ENCODE measurements at regions not wholly inside any gene's neighbourhood (a gene's known extent, or its start where the extent isn't known, plus 50 kb on each side); places are given as distances from the start of the nearest gene placed in this dataset.

DNA sequence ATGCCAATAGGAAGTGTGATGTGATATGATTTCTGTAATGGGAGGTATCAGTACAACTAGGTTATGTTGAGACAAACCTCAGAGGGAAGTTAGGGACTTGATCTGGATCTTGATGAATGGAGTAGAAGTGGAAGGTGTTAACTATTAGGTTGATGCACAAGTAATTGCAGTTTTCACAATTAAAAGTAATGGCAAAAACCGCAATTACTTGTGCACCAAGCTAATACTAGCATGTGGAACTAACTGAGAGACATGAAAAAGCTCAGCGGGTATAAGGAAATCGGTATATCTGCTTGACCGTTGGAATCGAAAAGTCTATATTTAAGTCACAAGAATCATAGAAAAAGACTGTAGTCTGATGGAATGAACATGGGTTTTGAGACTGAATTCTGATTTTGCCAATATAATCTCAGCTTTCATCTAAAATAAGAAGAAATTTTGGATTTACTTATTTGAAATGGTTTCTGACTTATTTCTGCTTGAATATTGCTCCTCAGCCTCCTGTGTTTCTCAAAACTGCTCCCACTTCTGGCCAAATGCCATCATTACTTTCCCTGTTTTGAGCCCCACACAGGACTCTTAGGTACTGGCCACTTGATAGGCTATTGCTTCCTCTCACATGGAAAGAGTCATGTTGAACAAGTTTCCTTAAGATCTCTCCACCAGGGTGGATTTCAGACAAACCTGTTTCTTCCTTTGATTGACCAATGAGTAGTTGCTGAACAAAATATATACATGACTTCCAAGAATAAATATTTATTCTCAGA is 271.5 kb upstream of the COL8A1 start:
- DNase-seq (ENCODE audit: low spot score): no peak

DNA sequence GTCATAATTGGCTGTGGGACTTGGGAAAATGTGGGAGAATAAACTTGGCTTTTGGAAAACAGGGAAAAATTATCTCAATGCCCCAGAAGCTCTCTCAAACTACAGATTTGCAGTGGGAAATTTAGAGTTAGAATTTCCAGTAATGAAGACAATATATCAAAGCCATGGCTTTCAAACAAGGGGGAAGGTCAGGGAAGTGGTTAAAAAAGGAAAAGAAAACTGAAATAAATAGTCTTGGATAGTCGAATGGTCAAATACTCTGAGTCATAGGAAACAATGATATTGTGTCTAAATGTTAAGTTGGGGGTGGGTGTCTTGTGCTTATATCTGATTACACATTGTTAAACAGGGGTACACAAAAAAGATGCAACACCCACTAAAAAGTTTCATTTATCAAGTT is 272.4 kb upstream of the COL8A1 start:
- DNase-seq (ENCODE audit: low spot score): no peak

DNA sequence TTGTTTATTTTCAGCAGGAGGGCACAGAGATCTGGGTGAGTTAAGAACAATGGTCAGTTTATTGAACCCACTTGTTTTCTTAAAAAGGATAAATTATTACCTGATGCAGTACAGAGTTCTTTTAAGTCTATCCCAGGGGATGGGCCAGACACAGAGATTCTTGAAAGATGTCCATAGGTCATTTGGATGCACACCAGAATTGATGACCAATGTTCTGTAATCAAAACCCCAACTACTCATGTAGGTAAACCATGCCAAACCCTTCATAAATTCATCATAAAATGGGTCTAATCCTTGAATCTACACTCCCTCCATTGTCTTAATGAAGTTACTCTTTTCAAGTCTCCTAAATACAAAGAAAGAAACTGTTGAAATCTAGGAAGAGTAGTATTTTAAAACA is 273.0 kb upstream of the COL8A1 start:
- DNase-seq (ENCODE audit: low spot score): no peak

DNA sequence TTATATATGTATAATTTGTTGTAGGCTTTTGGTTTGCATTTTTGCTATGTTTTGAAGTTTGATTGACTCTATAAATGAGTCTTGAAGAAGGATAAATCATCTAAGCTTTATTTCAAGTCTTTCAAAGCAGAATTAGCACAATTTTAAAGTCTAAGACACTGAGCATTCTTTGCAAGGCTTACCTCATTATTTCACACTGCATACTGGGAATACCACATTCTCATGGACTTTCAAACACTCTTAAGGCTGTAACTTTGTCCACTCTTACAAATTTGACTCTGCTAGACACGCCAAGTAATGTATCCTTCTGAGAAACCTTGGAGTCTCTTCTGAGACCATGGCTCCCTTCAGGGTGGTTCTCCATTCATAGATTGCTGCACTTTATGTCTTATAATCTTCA is 281.3 kb upstream of the COL8A1 start:
- no peak for DNase-seq (ENCODE audit: low spot score)

DNA sequence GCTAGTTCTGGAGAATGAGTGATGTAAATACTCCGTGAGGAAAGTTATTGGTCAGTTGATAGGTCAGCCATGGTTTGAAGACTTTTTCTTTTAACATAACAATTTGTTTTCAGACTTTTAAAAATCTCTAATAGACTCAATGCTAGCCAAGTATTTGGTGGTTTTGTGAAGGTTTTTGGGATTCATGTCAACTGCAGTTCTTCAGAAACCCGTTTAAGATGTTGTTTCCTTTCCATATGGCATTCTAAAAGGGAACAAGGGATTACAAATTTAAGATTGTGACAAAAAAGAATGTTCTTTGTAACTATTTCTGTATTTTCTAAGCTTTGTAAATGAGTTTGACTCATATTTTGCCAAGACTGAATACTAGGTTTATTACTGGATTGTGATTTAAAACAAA is 281.7 kb upstream of the COL8A1 start:
- no peak for DNase-seq (ENCODE audit: low spot score)

DNA sequence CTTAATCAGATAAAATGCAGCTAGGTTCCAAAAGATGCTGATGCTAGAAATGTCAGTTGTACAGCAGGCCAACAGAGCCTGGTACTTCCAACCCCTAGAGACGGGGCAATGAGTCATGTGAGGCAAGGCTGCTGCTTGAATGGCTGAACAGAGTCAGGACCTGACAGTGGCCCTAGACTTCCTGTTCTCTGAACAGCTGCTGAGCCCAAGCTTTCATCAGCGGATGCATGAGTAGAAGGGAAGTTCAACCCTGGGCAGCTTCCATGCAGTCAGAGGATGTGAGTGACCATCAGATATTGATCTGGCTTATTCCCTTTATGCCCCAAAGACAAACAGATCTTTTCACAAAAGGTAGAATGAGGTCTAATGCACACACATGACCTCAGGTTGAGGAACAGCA is 282.9 kb upstream of the COL8A1 start:
- no peak for DNase-seq (ENCODE audit: low spot score)

DNA sequence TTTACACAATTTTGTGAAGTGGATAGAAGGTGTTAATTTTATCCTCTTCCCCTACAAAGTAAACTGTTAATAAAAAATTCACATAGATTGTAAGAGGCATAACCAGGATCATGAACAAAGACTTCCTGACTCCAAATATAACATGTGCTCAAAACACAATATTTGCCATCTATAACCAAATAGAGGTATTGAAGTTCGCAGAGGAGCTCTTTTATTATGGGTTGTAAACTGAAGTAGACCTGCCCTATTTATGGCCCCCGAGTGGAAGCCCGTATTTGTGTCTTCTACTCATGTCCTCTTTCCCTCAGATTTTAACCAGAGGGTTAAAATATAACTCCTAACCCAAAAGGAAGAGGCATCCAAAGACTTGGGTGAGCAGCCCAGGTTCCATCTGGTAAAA is 285.6 kb upstream of the COL8A1 start:
- no peak for DNase-seq (ENCODE audit: low spot score)

DNA sequence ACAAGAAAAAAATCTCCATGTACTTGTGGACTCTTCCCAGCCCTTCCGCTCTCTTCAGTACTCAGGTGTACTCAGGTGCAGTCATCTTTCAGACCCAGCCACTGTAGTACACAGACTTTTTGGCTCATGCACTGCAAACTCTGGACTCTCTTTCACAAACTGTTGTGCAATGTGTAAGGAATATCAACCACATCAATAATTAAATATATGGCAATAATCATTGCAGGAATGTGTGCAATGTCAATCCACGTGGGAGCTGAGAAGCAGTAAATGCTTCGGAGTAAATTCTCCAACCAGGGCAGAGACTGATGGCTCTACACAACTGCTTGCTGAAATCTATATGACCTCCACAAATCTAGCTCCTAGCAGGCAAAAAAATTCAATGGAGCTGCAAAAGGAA is 287.3 kb upstream of the COL8A1 start:
- no peak for DNase-seq (ENCODE audit: low spot score)

DNA sequence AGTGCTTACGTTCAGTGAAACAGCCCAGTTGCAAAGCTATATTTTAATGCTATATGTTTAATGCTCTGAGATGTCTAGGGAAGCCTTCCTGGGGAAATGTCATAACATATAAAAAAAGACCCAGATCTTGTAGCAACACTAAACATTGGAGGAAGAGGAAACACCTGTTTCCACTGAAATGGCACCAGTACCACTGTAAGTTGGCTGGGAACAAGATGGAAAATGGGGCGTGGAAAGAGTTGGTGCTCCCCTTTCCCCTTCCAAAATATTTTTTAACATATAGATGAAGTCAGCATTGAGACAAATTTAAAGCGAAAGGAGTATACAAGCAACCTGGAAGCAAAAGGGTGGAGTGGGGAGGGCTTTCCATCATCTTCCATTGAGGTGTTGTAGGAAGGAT is 289.9 kb upstream of the COL8A1 start:
- no peak for DNase-seq (ENCODE audit: low spot score)

DNA sequence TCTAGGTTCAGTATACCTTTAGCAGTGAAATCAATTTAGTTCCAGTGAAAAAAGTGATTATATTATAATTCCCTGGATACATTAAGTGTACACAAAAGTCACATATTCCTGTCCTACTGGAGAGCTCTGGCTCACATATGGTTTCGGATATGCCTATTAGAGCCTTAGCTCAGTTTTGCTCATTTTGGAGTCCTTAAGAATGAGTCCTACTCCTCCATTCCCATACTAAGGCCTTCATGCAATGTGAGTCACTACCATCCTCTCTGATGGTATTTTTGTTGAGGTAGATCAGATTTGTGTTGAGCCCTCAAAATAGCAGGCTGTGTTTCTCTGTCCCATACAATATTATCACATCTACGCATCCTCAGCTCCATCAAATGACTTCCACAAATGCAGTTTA is 294.2 kb upstream of the COL8A1 start:
- no peak for DNase-seq (ENCODE audit: low spot score)

DNA sequence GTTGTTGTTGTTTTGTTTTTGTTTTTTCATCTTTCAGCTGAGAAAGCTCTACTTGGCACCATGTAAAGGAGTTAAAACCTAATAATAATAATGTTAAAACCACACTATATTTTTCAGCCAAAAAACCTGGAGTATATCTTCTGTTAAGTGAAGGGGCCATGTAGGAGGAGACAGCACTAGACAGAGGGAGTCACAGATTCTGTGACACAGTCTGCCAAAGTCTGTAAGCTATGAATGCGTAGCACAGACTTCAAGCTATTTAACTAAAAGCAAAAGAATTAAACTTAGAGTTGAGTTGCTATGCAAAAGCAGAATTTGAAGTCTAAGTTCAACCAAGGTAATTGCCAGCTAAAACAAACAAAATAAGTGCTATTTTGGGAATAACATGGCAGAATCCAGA is 296.0 kb upstream of the COL8A1 start:
- DNase-seq (ENCODE audit: low spot score): no peak

DNA sequence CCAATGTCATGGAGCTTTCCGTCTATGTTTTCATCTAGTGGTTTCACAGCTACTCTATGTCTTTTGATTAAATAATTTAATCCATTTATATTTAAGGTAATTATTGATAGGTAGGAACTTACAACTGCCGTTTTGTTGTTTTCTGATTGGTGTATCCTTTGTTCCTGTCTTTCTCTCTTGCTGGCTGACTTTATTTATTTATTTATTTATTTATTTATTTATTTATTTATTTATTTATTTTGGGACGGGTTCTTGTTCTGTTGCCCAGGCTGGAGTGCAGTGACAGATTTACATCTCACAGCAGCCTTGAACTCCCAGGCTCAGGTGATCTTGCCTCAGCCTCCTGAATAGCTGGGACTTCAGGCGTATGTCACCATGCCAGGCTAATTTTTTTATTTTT is 299.2 kb upstream of the COL8A1 start:
- no peak for DNase-seq (ENCODE audit: low spot score)

DNA sequence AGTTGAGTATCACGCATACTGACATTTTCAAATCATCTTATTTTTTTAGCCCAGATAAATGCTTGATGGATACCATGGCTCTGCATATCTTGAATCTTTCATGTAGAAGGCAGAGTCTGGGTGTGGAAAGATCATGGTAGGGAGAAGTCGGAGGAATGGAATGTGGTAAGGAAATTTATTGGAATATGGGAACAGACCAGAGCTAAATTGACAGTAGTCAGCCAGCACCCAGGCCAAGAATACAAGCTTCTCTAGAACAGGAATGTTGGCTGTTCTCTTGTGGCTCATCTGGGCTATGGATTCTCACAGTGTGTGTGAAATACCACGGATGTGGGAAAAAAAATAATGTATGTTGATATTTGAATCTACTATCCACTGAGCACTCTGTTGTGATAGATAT is 305.7 kb upstream of the COL8A1 start:
- no peak for DNase-seq (ENCODE audit: low spot score)

DNA sequence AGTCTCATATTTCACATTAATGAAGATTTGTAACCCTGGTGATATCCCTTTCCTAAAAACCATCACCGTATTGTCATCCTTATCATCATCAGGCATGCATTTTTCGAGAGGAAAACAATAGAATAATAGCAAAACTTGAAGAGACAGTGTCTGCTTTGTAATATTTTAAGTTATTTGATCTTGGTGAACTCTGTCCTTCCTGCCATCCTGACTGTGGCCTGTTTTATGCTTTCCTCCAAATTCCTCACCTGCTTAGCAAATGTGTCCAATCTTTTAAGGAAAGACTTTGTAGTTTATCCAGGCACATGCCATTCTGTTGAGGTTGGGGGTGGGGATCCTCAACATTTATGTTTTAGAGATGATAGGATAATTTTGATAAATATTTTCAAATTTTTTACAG is 306.1 kb upstream of the COL8A1 start:
- no peak for DNase-seq (ENCODE audit: low spot score)

DNA sequence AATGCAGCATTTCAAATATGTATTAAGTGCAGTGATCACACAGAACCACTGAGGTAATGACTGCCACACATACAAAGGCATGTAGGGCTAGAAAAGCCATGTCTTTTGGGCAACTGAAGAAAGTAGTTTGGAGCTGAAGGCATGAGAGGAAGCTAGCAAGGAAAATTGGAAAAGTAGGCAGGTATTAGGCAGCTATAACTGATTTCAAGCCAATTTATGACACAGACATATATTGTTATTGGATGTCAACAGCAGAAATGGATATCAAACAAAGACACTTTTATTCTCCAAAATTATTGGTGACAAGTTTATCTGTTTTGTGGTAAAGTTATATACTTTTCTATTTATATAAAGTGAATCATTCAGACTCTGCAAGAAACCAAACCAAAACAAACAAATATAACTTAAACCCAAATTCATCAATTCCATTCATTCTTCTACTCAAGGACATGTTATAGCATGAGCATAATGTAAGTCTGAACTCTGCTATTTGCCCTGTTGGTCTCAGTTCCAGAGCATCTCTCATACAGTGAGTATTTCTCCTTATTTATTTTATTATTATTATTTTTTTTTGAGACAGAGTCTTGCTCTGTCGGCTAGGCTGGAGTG is 307.4 kb upstream of the COL8A1 start:
- DNase-seq (ENCODE audit: low spot score): no peak

DNA sequence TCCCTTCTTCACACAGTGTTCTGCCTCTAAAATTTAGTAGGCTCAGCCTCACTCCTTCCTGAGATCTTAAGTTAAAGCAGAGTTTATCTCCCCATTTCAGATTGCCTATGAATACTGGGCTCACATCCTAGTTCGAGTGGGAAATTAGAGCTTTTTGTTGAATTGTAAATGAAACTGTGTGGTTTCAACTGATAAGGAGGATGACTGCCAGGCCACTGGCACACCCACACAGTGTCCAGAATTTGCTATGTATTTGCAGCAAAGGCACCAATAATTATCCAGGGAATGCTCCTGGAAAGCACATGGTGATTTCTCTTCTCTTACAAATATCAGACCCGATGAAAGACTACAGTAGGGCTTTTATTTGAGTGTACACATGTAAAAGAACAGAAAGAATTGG is 308.1 kb upstream of the COL8A1 start:
- no peak for DNase-seq (ENCODE audit: low spot score)

DNA sequence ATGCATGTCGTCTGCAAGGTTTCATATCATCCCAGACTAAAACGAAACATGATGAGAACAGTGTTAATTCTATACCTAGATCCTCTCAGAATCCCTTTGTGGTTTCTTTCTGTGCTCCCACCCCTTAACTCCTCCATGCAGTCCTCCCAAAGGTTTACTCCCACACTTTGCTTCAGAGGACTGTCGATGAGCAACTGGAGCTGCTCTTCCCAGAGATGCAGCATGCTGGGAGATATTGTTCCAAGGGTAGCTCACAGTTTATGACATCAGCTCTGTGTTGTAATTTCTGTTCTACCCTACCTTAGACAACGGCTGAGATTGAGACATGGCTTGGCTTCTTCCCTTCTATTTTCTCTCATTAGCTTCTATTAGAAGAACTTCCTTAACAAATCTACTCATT is 313.0 kb upstream of the COL8A1 start:
- DNase-seq (ENCODE audit: low spot score): no peak

DNA sequence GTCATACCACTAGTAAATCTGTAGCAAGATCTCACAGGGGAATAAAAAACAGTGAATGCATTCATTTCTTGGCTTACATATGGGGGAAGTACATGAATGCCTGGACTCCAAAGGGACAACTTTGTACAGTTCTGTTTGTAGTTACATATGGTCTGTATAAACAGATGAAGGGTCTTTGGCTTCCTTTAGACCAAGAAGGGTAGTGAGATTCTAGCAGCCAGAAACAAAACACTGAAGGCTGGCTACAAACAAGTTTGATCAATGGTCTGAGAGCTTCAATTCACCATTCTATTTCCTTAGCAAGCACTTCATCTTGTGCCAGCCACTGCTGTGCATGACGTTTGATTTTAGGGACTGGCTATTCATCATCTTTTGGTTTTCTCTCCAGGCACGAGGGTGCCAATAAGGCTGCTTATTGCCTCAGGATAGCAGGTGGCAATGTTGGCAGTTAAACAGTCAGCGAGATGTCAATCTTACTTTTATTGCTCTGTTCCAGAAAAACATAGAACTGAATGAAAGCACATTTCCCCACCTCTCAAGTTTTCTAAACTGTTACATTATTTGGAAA is 313.7 kb upstream of the COL8A1 start:
- DNase-seq (ENCODE audit: low spot score): no peak

DNA sequence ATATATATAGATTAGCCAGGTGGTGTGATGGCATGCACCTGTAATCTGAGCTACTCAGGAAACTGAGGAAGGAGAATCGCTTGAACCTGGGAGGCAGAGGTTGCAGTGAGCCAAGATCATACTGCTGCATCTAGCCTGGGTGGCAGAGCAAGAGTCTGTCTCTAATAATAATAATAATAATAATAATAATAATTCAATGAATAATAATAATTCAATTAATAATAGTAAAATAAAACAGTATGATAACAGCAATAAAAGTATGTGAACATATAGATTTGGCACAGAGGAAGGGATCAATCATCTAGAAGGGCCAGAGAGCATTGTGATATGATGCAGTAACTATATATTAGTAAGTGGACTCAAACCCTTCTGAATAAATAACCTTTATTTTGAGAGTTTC is 314.5 kb upstream of the COL8A1 start:
- DNase-seq (ENCODE audit: low spot score): no peak

DNA sequence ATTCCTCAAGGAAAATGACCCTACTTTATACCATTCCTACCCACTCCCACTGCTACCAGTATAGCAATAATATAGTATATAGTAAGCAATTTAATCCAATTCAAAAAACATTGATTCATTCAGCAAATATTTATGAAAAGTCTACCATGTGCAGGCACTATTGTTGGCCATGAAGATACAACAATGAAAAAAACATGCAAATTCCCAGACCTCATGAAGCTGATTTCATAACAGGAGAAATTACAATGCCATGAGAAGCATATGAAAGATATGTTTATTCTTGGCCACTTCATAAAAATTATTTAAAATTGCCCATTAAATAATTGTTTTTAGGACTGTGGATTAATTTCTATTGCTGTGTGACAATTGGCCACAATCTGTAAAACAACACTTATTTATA is 315.8 kb upstream of the COL8A1 start:
- no peak for DNase-seq (ENCODE audit: low spot score)

DNA sequence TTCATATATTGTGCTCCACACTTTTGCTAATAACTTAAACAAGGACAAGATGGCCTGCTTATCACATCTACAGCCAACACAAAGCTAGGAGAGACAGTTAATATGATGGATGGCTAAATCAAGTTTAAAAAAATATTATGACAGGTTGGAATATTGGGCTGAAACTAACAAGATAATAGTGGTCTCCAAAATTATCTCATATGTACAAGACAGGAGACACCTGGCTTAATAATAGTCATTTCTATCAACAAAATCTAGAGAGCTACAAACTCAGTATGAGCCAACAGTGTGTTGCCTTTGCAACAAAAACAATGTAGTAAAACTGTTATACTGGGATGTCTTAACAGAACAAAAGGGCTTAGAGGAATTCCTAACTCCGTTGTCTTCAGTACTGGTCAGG is 317.1 kb upstream of the COL8A1 start:
- DNase-seq (ENCODE audit: low spot score): no peak

DNA sequence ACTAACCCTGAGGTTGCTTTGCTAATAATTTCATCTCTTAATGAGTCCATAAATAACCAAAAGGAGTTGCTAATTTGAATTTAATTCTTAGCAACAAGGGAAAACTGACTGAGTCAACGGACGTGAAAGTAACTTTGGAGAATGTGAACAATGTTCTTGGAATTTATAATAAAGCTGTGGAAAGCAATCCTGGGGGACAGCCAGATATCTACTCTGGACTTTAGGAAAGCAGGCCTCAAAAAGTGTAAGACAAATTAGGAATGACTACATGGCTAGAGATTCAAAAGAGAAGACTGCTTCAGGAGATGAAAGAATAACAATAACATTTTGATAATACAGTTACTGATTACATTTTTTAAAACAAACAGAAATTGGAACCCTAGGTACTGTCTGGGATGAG is 318.4 kb upstream of the COL8A1 start:
- DNase-seq (ENCODE audit: low spot score): no peak

DNA sequence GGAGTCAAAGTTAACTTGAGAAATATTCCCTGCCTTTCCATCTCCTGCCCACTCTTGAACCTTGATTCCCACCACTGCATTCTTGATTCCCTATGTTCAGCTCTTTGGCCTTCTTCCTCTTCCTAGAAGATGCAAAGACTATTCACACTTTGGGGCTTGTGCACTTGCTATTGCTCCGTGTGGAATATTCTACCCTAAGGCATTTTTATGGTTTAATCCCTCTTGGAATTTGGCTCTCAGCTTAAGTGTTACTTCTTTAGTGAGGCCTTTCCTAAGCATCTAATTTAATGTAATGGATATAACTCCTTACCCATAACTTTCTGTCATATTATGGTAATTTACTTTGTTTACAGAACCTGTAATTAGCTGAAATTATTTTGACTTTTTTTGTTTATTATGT is 318.9 kb upstream of the COL8A1 start:
- DNase-seq (ENCODE audit: low spot score): no peak

DNA sequence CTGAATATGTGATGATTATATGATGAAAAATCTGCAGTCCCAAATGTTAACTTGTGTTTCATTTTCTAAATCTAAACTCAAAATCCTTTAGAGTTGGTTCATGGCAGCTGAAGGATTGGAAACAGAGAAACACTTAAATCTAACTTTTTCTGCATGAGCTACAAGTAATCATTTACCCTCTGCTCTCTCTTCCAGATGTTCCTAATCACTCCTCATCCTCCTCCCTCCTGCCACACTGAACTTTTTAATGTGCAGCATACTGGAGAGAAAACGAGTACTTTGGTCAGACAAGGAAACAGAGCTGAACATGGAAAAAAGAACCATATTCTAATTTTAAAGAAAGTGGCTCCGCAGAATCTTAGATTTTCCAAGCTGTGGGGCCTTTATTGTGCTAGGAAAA is 321.2 kb upstream of the COL8A1 start:
- DNase-seq (ENCODE audit: low spot score): no peak
